ENCODE measurements at regions not wholly inside any gene's neighbourhood (a gene's known extent, or its start where the extent isn't known, plus 50 kb on each side); places are given as distances from the start of the nearest gene placed in this dataset.

- POLR2A ChIA-PET, result no interaction called here
- Histone ChIP-seq H3K4me1 (ENCODE audit: control insufficient read depth, insufficient read depth, low read length) (no peaks in the 10 kb centered on the region), H3K9me3 (ENCODE audit: control insufficient read depth, insufficient read depth, low read depth, low read length) (no peaks in the 10 kb centered on the region), H3K4me3 (ENCODE audit: low read depth, low read length) (no peak overlapping the region), H3K36me3 (ENCODE audit: control insufficient read depth in 2 of 2, insufficient read depth in 1 of 2, low read length in 2 of 2) (no peaks in the 10 kb centered on the region), H3K27ac (ENCODE audit: extremely low read depth, low read depth, low read length) (no peak overlapping the region)
- CTCF ChIA-PET, result no interaction called here
- TF ChIP-seq KLF17 (tag by site-specific recombination; IDR thresholded peaks at IDR 0.05) (no peak), ZBTB49 (tag by site-specific recombination; IDR thresholded peaks at IDR 0.05; ENCODE audit: low read depth) (no peak), ZNF544 (tag by site-specific recombination; IDR thresholded peaks at IDR 0.05) (no peak), ZNF354C (tag by site-specific recombination; IDR thresholded peaks at IDR 0.05; ENCODE audit: borderline replicate concordance, low read depth) (no peak), ZNF174 (tag by site-specific recombination; IDR thresholded peaks at IDR 0.05) (no peak), ZEB2 (tag by site-specific recombination; IDR thresholded peaks at IDR 0.05) (no peak)
These were observed 1217.7 kb downstream of the PCDH19 start for GRCh38 chrX:99192421-99192820.

- H3K4me3 ChIP-seq (ENCODE audit: low read depth, low read length), result no peak overlapping the region
- ChIA-PET CTCF (no interaction called here), POLR2A (no interaction called here)
- H3K4me1 ChIP-seq (ENCODE audit: control insufficient read depth, insufficient read depth, low read length), result no peaks in the 10 kb centered on the region
- H3K36me3 ChIP-seq (ENCODE audit: control insufficient read depth in 2 of 2, insufficient read depth in 1 of 2, low read length in 2 of 2), result no peaks in the 10 kb centered on the region
- no peak for TF ChIP-seq KLF10 (tag by site-specific recombination; IDR thresholded peaks at IDR 0.05)
- no peak for TF ChIP-seq SETDB1 (IDR thresholded peaks at IDR 0.05; ENCODE audit: insufficient read length, low read length)
- TF ChIP-seq ZNF76 (tag by site-specific recombination; IDR thresholded peaks at IDR 0.05; ENCODE audit: borderline replicate concordance, low read depth), result no peak
- no peak for TF ChIP-seq BCL6B (tag by site-specific recombination; IDR thresholded peaks at IDR 0.05)
- no peak for TF ChIP-seq YY1 (tag by site-specific recombination; IDR thresholded peaks at IDR 0.05)
- no peak for TF ChIP-seq ZNF600 (tag by site-specific recombination; IDR thresholded peaks at IDR 0.05)
- no peak for TF ChIP-seq HOXD13 (CRISPR knock-in tag; IDR thresholded peaks at IDR 0.05; ENCODE audit: borderline replicate concordance)
- TF ChIP-seq ZNF623 (tag by site-specific recombination; IDR thresholded peaks at IDR 0.05), result no peak
- no peak for TF ChIP-seq ZNF248 (tag by site-specific recombination; IDR thresholded peaks at IDR 0.05)
- TF ChIP-seq ZNF211 (tag by site-specific recombination; IDR thresholded peaks at IDR 0.05; ENCODE audit: low read depth), result no peak
- no peak for TF ChIP-seq GLI2 (tag by site-specific recombination; IDR thresholded peaks at IDR 0.05; ENCODE audit: borderline replicate concordance, low read depth)
- H3K9me3 ChIP-seq (ENCODE audit: control insufficient read depth, insufficient read depth, low read depth, low read length), result no peaks in the 10 kb centered on the region
- H3K27ac ChIP-seq (ENCODE audit: extremely low read depth, low read depth, low read length), result no peak overlapping the region
These were observed 1225.9 kb downstream of the PCDH19 start for GRCh38 chrX:99184153-99184552.

GRCh38 chrX:99172958-99173357 lies 1237.1 kb downstream of the PCDH19 start:
- ChIA-PET POLR2A (no interaction called here), CTCF (no interaction called here)
- H3K27ac ChIP-seq (ENCODE audit: extremely low read depth, low read depth, low read length), result no peak overlapping the region
- H3K4me1 ChIP-seq (ENCODE audit: control insufficient read depth, insufficient read depth, low read length), result no peaks in the 10 kb centered on the region
- no peak overlapping the region for H3K4me3 ChIP-seq (ENCODE audit: low read depth, low read length)
- no peaks in the 10 kb centered on the region for H3K36me3 ChIP-seq (ENCODE audit: control insufficient read depth in 2 of 2, insufficient read depth in 1 of 2, low read length in 2 of 2)
- no peaks in the 10 kb centered on the region for H3K9me3 ChIP-seq (ENCODE audit: control insufficient read depth, insufficient read depth, low read depth, low read length)
- TF ChIP-seq HIC1 (tag by site-specific recombination; IDR thresholded peaks at IDR 0.05) (no peak), PRDM2 (tag by site-specific recombination; IDR thresholded peaks at IDR 0.05; ENCODE audit: borderline replicate concordance) (no peak), SCRT2 (tag by site-specific recombination; IDR thresholded peaks at IDR 0.05) (no peak)

Data from HEK293 (cell line).